HuH-7.5 (cell line): ENCODE measurements at regions not wholly inside any gene's neighbourhood (a gene's known extent, or its start where the extent isn't known, plus 50 kb on each side); places are given as distances from the start of the nearest gene placed in this dataset.

Experiments used
- DNase-seq: peaks from one replicate; pipeline ENCODE4 v3.0.0; 2011; ENCODE audit warnings: low spot score

- no peak for DNase-seq
Observed at GRCh38 chr12:67589078-67589477, 59.5 kb upstream of the DYRK2 start.

- DNase-seq, result no peak
Observed at GRCh38 chr12:67590149-67590790, 58.3 kb upstream of the DYRK2 start.

GRCh38 chr12:67592228-67593011 lies 56.1 kb upstream of the DYRK2 start:
- no peak for DNase-seq

- no peak for DNase-seq
Observed at GRCh38 chr12:67593041-67593440, 55.5 kb upstream of the DYRK2 start.

GRCh38 chr12:67593461-67594330 lies 54.8 kb upstream of the DYRK2 start:
- DNase-seq, result no peak

- DNase-seq, result no peak
Observed at GRCh38 chr12:67594888-67595287, 53.7 kb upstream of the DYRK2 start.

- no peak for DNase-seq
Observed at GRCh38 chr12:67595365-67595764, 53.2 kb upstream of the DYRK2 start.

GRCh38 chr12:67598598-67598997 lies 49.9 kb upstream of the DYRK2 start:
- DNase-seq, result no peak
